Activated T-cell treated with anti-CD3 and anti-CD28 coated beads, Interleukin-2, amount 50 U/mL, for 48 hours (primary cell): ENCODE measurements at regions not wholly inside any gene's neighbourhood (a gene's known extent, or its start where the extent isn't known, plus 50 kb on each side); places are given as distances from the start of the nearest gene placed in this dataset.
"Not testable (repeated sequence)": the region's sequence is repeated elsewhere in the genome, so short reads cannot be mapped to it uniquely, and the experiment has no call there.

Source experiments
- DNase-seq, 2 experiments: peaks; one replicate each; pipeline ENCODE4 v3.0.0-alpha.2; 2020

DNA sequence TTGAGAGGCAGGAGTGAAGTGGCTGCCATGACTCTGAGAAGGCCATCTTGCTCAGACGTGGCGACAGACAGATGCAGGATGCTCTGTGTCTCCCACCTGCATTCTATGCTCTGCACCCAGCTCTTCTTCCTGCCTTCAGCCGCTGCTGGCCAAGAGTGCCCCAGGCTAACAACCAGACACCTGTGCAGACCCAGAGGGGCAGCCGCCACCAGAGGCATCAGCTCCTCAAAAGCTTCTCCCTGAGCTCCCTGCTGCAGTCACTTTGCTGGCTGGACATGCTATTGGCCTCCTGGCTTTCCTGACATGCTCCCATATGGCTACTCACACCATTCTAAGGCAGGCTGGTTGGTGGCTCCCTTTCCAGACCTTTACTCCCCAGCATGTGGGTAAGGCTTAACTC lies 70.6 kb upstream of the GRB10 start:
- DNase-seq: no peak

DNA sequence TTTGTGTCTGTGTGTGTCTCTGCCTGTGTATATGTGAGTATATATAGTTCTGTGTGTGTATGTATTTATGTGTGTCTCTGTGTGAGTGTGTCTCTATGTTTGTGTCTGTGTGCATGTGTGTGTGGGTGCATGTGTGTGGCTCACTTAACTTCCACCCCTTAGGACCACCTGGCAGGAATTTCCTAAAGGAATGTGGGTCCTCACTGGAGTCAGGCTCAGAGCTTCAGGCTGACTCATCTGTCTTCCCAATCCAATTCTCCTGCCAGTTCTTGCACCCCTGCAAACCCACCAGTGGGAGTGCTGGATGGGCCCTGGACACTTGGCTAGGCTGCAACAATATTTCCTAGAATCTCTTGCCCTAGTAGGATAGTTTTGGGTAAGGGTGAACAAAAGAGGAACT lies 70.2 kb upstream of the GRB10 start:
- DNase-seq: no peak

DNA sequence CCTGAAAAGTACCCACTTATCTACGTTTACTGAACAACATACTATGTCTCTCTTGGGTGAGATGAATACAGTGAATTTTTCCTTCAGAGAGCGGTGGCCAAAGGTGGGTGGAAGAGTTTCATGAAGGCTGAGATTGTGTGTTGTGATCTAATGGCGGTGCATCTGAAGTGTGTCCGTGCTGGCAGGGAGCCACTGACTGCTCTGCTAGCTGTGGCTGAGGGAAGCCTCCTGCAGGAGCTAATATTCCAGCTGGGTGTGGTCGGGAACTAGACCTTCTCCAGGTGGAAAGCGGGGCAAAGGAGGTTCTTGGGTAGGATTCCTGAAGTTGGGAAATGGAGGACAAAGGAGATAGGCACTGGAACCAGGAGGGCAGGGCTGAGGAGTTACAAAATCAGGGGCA lies 69.2 kb upstream of the GRB10 start:
- no peak for DNase-seq

DNA sequence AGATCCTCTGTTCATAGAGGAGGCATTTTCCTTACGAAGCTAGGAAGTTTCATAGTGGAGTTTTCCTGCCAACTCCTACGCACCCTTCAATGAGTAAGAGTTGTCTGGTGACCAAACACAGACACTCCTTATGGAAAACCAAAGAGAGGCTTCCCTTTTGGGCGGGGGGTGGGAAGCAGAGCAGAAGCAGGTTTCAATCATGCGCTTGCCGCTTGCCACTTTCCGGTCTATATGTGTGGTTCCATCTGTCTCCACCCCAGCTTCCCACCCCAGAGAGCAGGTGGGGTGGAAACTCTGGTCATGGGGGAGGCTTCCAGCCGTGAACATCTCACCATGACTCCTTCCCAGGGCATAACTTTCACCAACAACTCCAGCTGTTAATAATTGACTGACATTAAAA lies 68.8 kb upstream of the GRB10 start:
- DNase-seq: no peak

DNA sequence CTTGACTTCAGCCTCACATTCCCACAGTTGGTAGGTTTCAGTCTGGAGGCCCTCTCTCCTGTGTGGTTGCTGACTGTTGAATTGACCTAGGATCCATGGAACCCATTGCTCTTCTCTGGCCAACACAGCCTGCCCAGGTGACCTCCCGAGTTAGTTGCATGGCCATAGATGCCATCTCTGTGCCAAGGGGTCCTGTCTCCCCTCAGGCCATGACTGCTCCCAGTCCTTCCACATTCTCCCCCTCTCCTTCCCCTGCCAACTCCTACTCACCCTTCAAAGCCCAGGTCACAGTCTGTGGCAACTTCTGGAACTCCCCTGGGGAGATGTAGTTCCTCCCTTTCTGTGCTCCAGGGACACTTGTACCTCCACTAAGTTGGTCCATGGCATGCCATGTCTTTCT lies 67.3 kb upstream of the GRB10 start:
- no peak for DNase-seq

DNA sequence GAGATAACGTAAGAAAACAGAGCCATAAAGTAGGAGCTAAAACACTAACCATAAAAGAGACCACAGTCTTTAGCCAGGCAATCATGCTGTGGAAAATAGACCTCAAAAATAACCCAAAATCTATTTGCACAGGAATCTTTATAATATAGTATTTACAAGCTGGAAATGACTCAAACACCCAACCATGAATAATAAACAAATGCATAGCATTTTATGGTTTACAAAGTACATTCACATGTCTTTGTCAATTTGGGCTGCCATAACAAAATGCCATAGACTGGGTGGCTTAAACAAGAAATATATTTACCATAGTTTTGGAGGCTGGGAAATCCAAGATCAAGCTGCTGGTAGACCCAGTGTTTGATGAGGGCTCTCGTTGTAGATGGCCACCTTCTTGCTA lies 65.5 kb upstream of the GRB10 start:
- DNase-seq: no peak

DNA sequence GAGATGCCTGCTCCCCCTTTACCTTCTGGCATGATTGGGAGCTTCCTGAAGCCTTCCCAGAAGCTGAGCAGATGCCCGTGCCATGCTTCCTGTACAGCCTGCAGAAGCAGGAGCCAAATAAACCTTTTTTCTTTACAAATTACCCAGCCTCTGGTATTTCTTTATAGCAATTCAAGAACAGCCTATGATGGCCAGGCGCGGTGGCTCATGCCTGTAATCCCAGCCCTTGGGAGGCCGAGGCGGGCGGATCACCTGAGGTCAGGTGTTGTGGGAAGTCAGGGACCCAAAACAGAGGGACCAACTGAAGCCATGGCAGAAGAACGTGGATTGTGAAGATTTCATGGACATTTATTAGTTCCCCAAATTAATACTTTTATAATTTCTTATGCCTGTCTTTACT lies 62.2 kb upstream of the GRB10 start:
- DNase-seq: not testable (repeated sequence)

DNA sequence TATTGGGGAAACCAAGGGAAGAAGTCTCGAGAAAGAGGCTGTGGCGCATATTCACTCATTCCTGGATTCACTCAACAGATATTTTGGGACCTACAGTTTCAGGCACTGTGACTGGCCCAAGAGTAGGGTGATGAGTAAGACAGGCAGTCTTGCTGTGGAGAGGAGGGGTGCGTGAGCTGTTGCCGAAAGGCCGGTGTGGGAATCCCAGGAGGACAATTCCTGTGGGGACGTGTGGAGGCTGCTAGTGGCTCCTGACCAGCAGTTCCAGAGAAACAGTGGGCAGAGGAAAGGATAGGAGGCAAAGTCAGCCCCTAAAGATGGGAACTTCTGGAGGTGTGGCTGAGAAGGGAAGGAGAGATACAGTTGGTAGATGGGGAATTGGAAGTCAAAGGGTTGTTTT lies 59.3 kb upstream of the GRB10 start:
- DNase-seq: no peak

DNA sequence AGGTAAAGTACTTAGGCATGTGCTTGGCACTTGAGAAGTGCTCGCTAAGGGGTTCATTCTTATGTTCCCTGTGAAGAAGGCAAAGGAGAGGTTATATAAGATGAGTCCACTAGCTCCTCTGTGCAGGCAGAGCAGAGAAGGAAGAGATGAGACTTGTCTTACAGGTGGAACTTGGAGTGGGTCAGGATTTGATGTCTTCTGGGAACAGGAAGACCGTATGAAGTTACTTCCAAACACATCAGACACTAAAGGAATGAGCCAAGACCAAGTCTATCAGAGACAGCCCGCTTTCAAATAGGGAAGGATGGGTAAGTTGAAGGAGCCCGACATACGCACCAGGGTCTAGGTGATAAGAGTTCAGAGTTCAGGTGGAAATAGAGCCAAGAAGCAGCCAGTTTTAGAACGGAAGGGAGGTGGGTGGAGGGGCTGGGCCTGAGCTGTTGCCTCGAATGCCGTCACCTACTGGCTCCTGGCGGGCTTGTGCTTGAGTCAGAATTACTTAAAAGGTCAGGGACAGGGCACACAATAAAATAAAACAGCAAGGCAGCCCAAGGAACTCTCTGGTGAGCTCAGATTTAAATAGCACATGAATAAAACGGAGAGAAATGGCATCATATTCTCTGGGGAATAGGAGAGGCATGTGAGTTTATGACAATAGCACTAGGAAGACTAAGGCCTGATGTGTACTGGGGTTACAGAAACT lies 56.1 kb upstream of the GRB10 start:
- no peak for DNase-seq

DNA sequence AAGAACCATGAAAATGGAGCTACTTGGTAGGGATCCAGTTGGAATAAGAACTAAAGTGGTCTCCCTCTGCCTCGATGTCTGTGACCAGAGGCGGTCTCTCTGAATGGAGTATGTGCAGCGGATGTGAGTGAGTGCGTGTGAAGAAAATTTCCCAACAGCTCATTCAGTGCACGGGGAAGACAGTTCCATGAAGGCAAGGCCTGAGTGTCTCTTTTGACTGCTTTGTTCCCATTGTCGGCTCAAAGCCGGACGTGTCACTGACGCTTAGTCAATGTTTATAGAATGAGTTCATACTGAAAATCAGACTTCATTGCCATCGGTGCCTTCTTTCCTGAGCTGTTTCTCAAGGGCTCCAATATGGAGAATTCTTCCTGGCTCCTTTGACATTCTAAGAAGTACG lies 55.3 kb upstream of the GRB10 start:
- DNase-seq: no peak

DNA sequence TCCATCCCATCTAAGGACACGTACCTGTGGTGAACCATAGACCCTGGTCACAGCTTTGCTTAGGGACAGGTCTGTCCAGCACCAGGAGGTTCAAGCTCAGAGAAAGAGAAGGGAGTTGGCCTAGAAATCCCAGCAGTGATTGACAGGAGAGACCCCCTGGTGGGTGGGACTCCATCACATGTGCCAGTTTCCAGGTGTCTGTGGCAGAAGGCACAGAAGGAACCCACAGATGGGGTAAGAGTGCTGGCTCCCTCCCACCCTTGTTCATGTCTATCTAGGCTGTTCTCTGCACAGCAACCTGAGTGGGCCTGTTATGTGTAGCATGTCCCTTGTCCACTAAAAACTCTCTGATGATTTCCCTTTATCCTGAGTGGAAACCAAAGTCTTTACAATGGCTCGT lies 54.0 kb upstream of the GRB10 start:
- no peak for DNase-seq

DNA sequence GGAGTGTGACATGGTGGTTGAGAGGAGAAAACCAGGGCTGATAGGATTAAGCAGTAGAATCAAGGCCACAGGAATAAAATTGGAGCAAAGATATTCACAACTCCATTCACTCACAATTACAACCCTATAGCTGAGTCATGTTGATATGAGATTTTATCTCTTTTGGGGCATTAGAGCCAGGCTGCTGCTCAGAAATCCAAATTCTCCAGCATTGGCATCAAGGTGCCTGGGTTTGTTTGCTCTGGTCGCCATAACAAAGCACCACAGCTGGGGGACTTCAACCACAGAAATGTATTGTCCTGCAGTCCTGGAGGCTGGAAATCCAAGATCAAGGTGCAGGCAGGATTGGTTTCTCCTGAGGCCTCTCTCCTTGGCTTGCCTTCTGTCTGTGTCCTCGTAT lies 52.5 kb upstream of the GRB10 start:
- DNase-seq: no peak

DNA sequence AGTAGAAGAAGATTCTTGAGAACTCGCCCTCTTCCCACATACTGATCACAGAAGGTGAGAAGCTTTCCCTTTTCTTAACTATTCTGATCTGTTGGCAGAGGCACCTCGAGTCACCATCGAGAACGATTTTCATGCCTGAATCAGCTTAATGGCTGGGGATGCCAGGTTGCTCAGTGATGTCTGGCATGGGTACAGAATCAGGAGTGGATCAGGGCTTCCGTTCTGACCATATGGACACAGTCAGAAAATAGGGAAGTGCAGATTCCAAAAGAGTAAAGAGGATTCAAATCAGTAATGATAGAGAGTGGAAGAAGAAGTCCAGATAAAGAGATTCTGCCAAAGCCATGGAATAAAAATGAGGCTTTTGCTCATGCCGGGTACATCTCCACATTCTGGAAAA lies 52.0 kb upstream of the GRB10 start:
- no peak for DNase-seq

DNA sequence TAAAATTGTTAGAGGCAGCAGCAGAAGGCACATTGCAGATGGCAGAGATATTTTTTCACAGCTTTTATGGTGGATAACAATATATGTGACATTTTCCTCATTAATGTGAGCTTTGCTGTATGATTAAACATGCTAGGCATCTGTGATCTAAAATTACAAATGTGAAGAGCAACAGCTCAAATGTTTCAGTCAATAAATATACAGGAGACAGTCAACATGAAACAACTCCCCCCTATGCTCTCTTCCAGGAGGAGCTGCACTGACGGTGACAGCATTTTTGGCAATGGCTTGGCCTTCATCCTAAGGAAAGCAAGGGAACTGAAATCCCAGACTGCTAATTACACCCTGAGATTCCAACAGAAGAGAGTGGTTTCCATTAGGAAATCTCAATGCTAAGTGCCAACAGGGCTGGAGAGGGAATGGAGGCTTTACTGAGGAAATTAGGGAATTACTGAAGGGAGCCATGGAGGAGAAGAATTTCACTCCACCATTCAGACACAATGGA lies 51.4 kb upstream of the GRB10 start:
- DNase-seq: no peak

DNA sequence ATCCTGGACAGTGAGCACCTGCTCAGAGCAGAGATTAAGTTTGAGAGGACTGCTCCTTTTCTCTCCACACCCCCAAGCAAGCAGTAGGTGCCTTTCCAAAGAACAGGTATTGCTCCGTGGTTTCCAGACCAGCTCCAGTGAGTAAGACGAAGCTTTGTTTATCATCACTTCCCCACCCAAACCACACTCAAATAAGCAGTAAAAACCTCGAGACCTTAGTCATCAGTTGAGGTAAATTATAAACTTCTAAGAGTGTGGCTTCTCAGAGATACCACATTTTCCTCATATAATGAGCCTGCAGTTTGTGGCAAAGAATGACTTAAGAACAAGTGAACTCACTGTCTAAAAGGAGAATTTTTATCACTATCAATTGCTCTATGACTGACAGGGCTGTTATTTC lies 50.0 kb upstream of the GRB10 start:
- DNase-seq: peak in 1 of 2 experiments; percentile 43
